Epidermal melanocyte (primary cell): ENCODE measurements at regions not wholly inside any gene's neighbourhood (a gene's known extent, or its start where the extent isn't known, plus 50 kb on each side); places are given as distances from the start of the nearest gene placed in this dataset.

Experiments
- DNase-seq: peaks from one replicate; pipeline ENCODE4 v3.0.0; 2011; ENCODE audit warnings: low spot score; ENCODE audit not compliant: insufficient read length

DNA sequence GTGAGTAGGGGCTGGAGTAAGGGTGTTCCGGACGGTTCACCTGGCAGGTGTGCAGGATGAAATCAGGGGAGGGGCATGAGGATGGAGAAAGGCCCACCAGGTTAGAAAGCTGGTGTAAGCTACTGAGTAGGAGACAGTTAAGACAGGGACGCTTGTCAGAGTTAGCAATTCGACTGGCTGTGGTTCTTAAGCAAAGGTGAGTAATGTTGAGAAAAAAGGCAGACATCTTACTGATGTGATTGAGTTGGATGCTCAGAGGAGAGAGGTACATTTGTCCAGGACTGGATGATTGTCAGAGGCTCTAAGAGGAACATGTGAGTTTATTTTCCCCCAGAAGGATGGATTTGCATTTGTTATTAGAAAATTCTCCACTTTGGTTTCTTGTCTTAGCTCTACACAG, 90.5 kb upstream of the MGAT5 start:
- DNase-seq = no peak

DNA sequence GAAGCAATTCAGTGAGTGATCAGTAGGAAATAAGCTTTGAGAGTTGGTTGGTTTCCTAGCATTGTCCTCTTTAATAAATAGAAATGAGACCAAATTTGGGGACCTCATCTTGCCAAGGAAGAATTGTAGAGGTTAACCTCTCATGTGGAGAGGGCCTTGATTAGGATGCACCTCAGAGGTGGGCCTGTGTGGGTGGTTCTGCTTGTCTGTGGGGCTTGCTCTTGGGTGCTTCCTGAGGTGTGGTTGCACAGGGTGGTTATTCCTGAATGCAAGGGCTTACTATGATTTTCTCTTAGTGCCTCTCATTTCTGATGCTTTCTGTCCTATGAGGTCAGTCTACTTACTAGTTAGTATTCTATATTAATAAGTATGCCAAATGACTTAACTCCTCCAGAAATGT, 89.6 kb upstream of the MGAT5 start:
- no peak for DNase-seq

DNA sequence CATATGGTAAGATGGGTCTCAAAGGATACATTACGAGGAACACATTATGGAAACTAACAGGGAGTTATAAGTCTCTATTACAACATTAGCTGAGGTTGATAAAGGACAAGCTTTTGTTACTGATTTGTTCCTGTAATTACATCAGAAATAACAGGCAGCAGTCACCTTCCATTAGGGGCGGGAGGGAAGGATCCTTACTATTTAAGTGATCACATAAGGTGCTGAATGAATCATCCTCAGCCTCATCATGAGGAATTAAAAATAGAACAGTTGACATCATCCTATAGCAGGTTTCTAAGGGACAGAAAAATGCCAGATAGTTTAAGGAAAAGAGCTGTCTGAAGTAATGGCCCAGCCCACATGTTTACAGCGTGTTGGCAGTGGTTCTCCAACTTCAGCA, 86.9 kb upstream of the MGAT5 start:
- no peak for DNase-seq

DNA sequence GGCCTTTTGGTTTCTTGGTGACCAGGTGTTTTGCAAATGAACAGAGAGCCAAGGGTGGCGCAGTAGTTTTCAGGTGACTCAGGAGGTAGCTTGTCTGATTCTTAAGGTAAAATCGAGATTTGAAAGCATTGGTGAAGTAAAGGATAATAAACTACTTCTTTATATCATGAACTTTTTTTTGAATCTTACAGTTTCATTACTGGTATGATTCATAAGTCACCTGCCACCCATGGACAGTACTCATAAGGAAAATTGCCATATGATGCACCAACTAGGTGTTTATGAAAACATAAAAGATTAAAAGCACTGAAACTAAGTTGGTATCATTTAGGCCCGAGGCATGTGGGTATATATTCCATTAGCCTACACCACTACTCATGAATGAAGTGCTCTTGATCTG, 84.1 kb upstream of the MGAT5 start:
- DNase-seq = no peak

DNA sequence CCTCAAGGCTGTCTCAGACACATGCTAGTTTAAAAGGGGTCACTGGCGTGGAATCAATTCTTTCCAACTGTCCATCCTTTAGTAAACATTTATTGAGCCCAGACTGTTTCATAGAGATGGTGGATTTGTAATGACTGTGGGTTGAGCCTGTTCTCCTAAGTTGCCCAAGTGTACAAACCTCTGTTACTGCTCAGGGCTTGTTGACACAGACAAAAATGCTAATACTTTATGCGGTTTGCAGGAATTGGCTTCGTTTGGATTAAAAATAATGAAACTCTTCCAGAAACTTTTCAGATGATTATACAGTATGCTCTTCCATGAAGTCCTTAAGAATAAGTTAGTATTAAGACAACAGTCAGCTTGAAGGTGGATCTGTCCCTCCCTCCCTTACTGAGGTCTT, 83.6 kb upstream of the MGAT5 start:
- DNase-seq = no peak

DNA sequence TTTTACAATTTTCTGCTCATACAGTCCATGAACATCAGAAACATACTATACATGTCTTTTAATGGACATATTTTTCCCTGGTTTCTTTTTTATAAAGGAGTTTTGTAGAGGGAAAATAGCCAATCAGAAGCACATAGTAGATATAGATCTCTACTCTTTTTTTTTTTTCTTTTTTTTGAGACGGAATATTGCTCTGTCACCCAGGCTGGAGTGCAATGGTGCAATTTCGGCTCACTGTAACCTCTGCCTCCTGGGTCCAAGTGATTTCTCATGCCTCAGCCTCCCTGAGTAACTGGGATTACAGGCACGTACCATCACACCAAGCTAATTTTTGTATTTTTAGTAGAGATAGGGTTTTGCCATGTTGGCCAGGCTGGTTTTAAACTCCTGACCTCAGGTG, 83.2 kb upstream of the MGAT5 start:
- DNase-seq = no peak

DNA sequence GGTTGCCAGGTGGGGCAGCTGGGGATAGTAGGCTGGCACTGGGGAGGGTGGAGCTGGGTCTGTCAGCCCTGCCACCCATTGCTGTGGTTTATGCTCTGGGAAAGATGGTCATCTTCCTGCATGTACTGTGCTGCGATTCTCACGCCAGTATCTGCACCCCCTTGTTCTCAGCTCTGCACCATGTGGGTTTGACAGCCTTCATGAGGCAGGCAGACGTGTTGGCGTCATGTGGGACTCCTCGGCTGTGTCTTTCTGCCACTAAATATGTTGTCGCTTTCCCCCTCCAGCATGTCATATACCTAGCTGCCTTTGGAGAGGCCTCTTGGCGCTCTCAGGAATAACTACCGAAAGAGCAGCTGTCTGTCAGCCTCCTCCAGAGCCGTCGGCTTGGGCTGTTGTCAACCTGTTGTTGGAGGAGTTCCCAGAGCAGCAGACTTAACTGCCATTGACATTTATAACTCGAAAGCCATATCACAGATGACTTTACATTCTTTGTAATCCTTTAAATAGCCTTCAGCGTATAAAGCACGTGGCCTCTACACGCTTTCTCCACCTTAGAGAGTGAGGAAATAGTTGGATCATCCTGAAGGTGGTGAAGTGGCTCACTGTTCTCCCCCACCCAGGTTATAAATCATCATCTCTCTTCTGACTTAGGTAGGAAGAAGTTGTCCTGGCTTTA, 80.4 kb upstream of the MGAT5 start:
- DNase-seq = no peak

DNA sequence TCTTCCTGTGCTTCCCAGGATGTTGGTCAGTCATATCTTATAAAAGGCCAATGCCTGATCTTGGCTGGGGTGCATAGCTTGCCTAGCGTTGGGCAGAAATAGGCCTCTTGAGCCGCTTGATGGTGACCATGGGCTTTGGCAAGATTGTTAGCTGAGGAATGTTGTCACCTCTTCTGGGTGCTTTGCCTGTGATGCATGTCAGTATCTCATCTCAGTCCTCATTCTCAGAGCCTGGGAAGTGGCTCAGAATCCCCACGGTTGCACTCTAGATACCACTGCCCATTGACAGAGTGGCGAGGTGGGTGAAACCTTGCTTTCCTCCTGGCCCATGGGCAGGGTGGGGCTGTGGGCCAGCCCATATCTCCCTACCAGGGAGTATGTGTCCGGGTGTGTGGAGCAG, 79.2 kb upstream of the MGAT5 start:
- DNase-seq = no peak

DNA sequence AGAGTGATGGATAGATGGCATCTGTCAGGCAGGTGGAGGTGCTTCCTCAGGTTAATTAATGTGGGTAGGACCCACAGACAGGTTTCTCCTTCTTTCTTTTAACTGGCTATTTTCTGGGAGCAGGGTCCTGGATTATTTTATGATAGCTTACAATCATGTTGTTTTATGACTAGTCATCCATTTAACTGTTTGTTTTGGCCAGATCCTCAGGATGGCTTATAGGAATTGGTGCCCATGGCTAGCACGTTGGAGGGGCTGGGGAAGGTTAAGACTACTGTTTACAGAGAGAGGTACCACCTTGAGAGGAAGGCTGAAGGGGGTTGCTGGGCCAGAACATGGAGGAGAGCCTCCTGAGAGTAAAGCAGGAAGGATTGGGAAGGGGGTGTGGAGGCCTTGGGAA, 78.0 kb upstream of the MGAT5 start:
- DNase-seq = no peak

DNA sequence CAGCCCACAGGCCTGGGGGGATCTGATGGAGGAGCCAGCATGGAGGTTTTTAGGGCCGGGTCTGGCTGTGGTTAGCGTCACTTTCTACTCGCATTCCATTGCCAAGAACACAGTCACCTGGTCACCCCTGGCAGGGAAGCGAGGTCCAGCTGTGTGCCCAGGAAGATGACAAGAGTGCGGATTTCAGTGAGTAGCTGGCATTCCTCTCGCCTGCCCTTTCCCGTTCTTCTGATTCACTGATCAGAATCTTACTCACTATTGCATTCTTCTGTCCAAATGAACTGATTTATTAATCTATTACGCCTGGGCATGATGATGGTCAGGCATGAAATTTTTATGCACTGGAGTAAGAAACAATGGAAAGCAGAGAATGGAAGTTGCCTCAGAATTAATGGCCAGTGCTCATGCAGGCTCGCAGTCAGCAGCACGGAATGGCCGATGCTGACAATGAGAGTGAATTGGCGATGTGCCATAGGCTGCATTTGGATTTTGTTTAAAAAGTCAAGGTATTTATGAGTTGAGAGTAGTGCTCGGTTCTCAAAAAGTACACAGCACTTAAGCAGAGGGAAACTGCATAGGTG, 76.4 kb upstream of the MGAT5 start:
- no peak for DNase-seq

DNA sequence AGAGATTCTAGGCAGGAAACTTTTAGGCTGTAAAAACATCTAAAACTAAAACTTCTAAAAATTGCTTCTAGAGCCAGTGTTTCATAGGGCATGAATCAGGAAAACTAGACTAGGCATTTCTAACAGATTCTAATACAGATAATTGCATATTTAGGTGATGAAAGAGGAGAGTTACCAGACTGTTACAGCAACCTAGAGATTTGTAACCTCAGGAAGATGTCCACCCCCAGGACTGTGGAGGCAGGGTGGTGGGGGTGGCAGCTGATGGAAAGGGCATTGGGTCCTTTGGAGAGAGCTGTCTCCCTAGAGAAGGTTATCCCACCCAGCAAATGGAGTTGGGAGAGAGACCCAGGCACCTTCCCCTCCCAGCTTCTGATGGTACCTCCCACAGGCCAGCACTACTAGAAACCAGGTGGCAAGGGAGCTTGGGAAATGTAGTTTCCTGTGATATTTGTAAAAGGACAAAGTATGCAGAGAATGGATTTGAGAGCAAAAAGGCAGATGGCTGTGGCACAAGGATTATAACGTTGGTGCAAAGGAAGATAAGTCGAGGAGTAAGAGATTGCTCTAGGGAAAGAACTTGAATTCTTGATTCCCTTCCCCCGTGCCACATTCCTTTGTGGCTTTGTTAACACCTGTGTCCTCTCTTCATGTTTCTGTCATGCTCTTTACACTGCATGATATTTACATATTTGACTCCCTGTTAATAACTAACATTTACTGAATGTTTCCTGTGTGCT, 75.6 kb upstream of the MGAT5 start:
- no peak for DNase-seq

DNA sequence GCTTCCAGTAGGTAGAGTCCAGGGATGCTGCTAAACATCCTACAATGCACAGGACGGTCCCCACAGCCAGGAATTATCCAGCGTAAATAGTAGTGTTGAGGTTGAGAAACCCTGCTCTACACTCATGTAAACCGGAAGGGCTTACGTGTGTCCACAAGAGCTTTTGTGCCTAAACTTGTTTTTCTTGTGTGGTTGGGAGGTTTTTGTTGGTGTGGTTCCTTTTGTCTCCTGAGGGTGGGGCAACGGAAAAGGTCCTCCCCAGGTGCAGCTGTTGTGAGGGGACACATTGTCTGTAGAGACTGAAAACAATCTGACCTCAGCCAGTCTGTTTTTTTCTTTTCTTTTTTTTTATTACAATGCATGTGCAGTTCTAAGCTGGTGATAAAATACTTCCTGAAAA, 72.7 kb upstream of the MGAT5 start:
- no peak for DNase-seq

DNA sequence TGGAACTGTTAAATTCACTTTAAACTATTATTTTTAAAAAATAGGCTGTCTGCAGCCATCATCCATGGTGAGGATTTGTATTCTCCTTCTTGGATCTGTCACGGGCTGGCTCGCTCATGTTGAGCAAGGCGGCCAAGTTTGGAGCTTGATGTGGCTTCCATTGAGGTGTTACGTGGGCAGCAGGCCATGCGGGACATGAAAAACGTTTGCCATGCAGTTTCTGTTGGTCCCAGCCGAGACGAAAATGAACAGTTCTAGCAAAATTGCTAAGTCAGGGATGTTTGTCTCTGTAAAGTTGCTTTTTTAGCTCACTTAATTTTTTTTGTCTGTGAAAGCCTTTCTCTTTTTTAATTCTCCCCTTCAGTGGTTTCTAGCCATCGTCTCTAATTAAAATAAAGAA, 70.2 kb upstream of the MGAT5 start:
- no peak for DNase-seq

DNA sequence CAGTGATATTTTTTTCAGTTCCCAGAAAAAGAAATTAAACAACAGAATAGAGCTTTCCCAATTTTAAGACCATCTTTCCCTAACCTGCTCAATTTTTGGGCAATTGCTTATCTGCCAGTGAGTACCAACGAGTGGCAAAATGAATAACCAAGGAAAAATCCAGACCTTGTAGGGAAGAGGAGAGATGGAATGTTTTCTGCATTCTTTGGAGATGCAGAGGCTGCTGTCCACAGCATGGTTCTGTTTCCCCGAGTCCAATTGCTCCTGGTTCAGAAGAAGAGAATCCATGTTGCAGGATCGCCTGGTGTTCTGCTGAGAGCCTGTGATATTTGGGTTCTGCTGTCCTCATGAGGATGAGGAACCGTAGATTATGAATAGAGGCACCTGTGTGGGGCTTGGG, 68.2 kb upstream of the MGAT5 start:
- no peak for DNase-seq

DNA sequence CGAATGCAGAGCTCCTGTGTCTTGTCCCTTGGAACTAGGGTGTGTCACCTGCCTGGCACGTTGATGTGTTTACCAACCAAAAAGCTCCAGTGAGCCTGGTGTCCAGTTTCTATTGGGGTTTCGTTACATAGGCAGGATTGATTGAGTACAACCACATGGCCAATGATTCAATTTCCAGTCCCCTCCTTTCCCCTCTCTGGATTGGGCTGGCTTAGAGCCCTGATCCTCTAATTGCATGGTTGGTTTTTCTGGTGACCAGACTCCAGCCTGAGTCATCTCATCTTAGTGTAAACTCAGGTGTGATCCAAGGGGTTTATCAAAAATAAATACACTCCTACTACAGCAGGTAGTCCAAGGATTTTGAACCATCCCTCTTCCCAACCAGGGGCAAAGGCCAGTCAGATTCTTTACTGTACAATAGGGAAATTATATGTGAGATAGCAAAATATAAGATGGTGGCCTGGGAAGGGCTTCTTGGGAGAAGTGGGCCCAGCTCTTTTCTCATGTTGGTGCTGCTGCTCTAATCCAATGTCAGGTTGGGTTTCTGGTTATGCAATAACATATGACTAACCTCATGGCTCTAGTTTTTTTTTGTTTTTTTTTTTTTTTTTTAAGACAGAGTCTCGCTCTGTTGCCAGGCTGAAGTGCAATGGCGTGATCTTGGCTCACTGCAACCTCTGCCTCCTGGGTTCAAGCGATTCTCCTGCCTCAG, 64.7 kb upstream of the MGAT5 start:
- DNase-seq = peak; percentile 44

DNA sequence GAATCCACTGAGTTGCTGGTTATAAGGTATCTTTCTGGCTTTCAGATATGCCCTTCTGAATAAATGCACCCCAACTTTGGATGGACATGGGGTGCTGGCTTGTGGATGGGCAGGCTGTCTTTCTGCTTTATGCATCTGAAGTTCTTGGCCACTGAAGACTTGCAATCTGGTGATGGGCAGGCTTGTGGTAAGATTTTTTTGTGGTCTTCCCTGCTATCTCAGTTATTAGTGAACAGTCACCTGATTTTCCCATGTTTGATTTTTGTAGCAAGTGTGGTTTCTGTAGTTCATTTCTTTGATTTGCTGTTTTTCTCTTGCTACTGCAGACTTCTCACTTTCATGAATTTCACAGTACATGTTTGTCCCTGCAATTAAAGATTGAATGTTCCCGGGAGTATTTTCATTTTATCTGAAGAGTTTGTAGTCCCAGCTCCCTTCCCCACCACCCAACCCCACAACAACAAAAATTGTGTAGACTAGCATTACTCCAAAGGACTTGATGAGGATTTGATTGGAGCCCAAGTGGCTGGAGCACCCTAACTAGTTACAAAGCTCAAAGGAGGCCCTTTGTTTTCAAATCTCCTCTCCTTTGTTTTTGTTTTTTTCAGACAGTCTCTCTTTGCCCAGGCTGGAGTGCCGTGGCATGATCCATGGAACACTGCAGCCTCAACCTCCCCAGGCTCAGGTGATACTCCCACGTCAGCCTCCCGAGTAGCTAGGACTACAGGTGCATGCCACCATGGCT, 63.6 kb upstream of the MGAT5 start:
- no peak for DNase-seq

DNA sequence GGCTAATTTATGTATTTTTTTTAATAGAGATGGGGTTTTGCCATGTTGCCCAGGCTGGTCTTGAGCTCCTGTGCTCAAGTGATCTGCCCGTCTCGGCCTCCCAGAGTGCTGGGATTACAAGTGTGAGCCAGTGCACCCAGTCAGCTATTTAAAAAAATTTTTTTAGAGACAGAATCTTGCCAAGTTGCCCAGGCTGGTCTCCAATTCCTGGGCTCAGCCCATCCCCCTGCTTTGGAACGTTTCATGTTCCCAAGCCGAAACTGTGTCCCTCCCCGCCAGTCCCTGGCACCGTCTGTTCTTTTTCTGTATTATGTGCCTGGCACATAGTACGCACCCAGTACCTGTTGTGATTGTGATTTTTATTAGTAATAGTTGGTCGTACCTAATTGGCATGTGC, 63.1 kb upstream of the MGAT5 start:
- no peak for DNase-seq

DNA sequence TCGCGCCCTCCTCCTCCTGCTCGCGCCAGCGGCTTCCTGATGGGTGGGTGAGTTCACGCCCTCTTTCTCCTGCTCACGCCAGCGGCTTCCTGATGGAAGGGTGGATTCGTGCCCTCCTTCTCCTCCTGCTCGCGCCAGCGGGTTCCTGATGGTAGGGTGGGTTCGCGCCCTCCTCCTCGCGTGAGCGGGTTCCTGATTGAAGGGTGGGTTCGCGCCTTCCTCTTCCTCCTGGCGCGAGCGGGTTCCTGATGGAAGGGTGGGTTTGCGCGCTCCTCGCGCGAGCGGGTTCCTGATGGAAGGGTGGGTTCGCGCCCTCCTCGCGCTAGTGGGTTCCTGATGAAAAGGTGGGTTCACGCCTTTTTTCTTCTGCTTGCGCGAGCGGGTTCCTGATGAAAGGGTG, 62.0 kb upstream of the MGAT5 start:
- no peak for DNase-seq

DNA sequence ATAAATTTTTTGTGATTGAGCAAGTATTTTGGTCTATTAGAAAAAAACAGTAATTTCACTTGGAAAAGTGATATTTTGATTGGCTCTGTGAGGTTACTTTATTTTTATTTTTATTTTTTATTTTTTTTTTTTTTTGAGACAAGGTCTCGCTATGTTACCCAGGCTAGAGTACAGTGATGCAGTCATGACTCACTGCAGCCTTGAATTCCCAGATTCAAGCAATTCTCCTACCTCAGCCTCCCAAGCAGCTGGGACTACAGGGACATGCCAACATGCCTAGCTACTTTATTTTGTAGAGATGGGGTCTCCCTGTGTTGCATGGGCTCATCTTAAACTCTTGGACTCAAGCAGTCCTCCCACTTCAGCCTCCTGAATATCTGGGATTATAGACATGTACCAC, 60.9 kb upstream of the MGAT5 start:
- no peak for DNase-seq

DNA sequence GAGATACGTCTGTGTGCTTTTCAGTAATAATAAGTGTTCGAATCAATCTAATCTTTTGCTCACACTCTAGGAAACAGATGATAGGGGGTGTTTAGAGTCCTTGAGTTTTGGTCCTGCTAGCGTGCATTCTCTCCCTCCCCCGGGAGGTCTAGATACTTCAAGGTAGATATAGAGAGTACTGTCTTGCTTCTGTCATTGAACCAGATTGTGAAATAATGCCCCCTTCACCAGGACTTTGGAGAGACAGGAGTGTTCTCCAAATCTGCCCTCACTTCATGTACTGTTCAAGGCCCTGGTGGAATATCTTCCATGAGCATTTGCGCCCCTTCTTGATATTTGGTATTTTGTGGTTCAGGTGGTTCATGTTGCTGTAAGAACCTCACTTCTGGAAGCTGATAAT, 59.4 kb upstream of the MGAT5 start:
- DNase-seq = no peak

DNA sequence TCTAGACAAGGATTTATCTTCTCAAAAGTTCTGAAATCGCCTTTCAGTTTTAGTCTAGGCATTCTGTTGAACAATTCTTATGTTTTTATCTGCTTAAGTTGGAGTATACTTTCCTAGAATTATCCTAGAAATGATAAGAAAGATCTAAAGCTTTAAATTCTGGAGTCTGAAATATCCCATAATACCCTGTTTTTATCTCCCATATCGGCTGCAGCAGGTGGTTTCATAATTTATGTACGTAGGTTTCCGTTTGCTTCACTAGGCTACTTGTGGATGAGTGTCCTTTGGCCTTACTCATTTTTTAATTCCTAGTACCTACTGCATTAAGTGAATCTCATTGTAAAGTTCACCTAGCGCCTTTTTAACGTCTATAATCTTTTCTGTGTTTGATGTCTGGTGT, 58.5 kb upstream of the MGAT5 start:
- no peak for DNase-seq

DNA sequence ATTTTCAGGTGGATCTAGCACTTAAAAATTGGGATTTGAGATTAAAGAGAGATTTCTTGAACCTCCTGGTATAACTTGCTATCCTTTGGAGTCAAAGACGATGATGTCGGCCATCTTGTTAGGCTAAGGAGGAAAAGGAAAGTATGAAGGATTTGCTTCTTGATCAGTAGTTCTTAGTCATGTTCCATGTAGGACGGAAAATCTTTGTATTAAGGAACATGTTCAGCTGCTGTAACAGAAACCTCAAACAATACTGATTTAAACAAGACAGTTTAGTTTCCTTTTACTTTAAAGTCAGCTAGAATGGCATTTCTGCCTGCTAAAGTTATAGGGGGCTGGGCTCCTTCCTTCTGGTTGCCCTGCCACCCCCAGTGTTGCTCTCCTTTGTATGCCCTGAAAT, 56.4 kb upstream of the MGAT5 start:
- no peak for DNase-seq
